ENCODE measurements at regions not wholly inside any gene's neighbourhood (a gene's known extent, or its start where the extent isn't known, plus 50 kb on each side); places are given as distances from the start of the nearest gene placed in this dataset.

DNA sequence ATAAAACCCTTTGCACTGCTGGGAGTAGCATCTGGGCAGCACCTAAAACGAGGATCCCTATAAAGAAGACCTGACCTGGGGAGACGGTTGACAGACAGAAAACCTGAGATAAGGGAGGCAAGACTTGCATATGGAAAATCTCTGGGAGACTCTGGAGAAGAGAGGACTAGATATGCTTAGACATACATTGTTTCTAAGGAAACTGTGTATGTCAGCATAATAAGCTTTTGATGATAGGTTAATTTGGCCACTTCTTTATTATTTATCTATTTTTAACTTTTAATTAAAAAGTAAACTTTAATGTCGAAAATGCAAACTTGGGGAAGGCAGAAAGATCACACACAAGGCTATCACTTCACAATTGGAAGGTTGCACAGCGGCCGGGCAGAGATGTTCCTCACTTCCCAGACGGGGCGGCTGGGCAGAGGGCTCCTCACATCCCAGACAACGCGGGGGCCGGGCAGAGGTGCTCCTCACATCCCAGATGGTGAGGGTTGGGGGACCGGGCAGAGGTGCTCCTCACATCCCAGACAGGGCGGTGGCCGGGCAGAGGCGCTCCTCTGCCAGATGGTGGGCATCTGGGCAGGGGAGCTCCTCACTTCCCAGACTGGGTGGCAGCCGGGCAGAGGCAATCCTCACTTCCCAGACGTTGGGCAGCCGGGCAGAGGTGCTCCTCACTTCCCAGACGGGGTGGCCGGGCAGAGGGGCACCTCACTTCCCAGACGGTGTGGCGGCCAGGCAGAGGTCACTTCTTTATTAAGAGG lies 64.3 kb upstream of the HS3ST3A1 start:
- TF ChIP-seq, protein P1, sequence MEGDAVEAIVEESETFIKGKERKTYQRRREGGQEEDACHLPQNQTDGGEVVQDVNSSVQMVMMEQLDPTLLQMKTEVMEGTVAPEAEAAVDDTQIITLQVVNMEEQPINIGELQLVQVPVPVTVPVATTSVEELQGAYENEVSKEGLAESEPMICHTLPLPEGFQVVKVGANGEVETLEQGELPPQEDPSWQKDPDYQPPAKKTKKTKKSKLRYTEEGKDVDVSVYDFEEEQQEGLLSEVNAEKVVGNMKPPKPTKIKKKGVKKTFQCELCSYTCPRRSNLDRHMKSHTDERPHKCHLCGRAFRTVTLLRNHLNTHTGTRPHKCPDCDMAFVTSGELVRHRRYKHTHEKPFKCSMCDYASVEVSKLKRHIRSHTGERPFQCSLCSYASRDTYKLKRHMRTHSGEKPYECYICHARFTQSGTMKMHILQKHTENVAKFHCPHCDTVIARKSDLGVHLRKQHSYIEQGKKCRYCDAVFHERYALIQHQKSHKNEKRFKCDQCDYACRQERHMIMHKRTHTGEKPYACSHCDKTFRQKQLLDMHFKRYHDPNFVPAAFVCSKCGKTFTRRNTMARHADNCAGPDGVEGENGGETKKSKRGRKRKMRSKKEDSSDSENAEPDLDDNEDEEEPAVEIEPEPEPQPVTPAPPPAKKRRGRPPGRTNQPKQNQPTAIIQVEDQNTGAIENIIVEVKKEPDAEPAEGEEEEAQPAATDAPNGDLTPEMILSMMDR (IDR thresholded peaks at IDR 0.05), result no peak

- TF ChIP-seq, protein P1 (IDR thresholded peaks at IDR 0.05), result no peak
Measured at GRCh38 chr17:13671341-13671740, 69.6 kb upstream of the HS3ST3A1 start.

DNA sequence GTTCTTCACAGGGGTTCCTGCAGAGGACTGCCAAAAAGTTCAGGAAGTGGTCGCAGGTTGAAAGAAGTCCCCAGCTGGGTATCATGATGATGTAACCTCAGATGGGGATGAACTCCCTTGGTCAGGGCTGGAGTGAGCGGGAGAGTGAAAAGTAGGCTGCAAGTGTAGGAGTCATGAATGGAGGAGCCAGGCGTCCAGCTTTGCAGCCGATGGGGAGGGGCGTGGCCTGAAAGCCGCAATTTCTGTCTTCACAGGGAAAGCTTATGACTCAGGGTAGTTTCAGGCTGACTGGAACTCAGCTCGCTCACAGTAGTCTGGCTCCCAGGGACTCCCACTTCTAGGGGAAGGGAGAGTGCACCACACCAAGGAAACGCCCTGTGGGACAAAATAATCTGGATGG lies 70.0 kb upstream of the HS3ST3A1 start:
- TF ChIP-seq, protein P1 (IDR thresholded peaks at IDR 0.05), result no peak

DNA sequence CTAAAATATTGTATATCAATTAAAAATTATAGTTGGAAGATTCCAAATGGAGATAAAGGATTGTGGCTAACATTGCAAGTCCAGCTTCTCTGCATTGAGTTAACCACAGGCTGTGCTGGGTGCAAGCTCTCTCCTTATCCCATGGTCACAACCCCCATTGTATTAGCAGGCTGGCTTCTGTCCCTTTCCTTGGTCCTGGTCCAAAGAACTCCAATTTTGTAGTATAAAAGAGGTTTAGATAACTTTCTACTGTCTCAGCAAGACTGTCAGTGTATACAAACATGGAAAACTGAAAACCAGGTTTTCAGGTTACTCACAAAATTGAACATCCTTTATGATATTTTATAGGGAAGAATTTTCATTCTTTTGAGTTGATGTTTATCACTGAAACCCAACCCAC lies 76.6 kb upstream of the HS3ST3A1 start:
- TF ChIP-seq, protein P1 (IDR thresholded peaks at IDR 0.05), result no peak

GRCh38 chr17:13678841-13679240 lies 77.1 kb upstream of the HS3ST3A1 start:
- TF ChIP-seq, protein P1 (IDR thresholded peaks at IDR 0.05), result no peak

- TF ChIP-seq, protein P1 (IDR thresholded peaks at IDR 0.05), result no peak
Measured at GRCh38 chr17:13688716-13689115, 87.0 kb upstream of the HS3ST3A1 start.

DNA sequence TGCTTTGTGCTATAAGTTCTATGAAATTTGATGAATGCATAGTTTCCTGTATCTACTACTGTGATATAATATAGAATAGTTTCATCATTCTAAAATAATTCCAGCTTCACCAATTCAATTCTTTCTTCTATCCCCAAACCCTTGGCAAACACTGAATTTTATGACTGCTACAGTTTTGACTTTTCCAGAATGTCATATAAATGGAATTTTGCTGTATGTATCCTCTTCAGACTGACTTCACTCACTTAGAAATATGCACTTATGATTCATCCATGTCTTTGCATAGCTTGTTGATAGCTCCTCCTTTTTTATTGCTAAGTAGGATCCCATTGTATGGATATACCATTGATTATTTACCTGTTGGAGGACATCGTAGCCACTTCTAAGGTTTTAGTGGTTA lies 89.1 kb upstream of the HS3ST3A1 start:
- TF ChIP-seq, protein P1 (IDR thresholded peaks at IDR 0.05), result no peak

DNA sequence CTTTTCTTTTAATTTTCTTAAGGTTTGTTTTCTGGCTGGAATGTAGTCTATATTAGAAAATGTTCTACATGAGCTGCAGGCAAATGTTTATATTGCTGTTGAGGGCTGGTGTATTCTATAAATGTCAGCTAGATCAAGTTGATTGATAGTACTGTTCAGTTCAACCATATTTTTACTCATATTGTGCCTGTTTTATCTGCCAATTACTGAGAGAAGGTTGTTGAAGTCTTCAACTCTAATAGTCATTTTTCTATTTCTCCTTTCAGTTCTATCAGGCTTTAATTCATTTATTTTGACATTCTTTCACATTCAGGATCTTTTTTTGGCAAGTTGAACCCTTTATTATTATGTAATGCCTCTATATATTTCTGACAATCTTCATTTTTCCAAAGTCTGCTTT lies 93.2 kb upstream of the HS3ST3A1 start:
- TF ChIP-seq, protein P1 (IDR thresholded peaks at IDR 0.05), result no peak
